Upper lobe of right lung (tissue), 1 donor: ENCODE measurements at regions not wholly inside any gene's neighbourhood (a gene's known extent, or its start where the extent isn't known, plus 50 kb on each side); places are given as distances from the start of the nearest gene placed in this dataset.

Source experiments
- ATAC-seq: fragments of 200-7000 bp; cut with Tn5 transposase; one replicate; pipeline ENCODE4 v1.9.1; 2020; ENCODE audit warnings: mild to moderate bottlenecking, moderate library complexity
- DNase-seq: peaks from one replicate; pipeline ENCODE4 v3.0.0-alpha.2; 2020
- H3K27ac ChIP-seq: fragments of 200-600 bp; one replicate; pipeline ENCODE4 v1.8.0; 2022
- H3K27me3 ChIP-seq: fragments of 200-600 bp; one replicate; pipeline ENCODE4 v1.8.0; 2022; ENCODE audit warnings: mild to moderate bottlenecking
- H3K36me3 ChIP-seq: fragments of 200-600 bp; one replicate; pipeline ENCODE4 v1.8.0; 2022
- H3K4me1 ChIP-seq: fragments of 200-600 bp; one replicate; pipeline ENCODE4 v1.8.0; 2022
- H3K4me3 ChIP-seq: fragments of 200-600 bp; one replicate; pipeline ENCODE4 v1.8.0; 2022; ENCODE audit warnings: mild to moderate bottlenecking
- H3K9me3 ChIP-seq: fragments of 200-600 bp; one replicate; pipeline ENCODE4 v1.8.0; 2022
- intact Hi-C: fragments of 100-400 bp; cut with DNase I; formaldehyde crosslinking; loops from one replicate; pipeline ENCODE4 v1.11.0; 2022
- TF ChIP-seq, protein P1 (sequence below): fragments of 200-600 bp; IDR thresholded peaks from one replicate; pipeline ENCODE4 v1.8.0; 2022; ENCODE audit warnings: antibody characterized with exemption
- donor health status: DM: no; HTN: yes; CAD: no; lungs with severe emphysema.

DNA sequence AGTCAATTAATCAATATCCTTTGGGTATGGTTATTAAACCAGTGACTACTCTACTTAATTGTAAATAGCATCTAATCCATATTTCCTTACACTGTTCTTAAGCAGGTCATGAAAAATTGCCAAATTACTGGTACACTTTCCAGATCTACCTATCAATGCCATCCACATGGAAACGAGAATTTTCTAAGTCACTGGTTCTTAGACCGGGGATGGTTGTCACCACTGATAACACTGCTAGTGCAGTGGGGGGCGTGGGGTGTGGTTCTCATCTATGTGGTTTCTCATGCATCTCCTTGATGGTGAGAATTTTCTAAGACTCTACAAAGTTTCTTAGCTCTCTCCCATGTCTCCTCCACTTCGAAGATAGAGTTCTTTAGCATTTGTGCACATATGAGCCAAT, 63.7 kb upstream of the COG2 start:
- DNase-seq (no peak), ATAC-seq (no peak)
- Histone ChIP-seq H3K4me3 (no peak overlapping the region), H3K27ac (no peak overlapping the region), H3K9me3 (no peaks in the 10 kb centered on the region), H3K36me3 (no peaks in the 10 kb centered on the region), H3K4me1 (no peaks in the 10 kb centered on the region), H3K27me3 (no peaks in the 10 kb centered on the region)
- intact Hi-C loops, result no loop called here
- TF ChIP-seq, protein P1, sequence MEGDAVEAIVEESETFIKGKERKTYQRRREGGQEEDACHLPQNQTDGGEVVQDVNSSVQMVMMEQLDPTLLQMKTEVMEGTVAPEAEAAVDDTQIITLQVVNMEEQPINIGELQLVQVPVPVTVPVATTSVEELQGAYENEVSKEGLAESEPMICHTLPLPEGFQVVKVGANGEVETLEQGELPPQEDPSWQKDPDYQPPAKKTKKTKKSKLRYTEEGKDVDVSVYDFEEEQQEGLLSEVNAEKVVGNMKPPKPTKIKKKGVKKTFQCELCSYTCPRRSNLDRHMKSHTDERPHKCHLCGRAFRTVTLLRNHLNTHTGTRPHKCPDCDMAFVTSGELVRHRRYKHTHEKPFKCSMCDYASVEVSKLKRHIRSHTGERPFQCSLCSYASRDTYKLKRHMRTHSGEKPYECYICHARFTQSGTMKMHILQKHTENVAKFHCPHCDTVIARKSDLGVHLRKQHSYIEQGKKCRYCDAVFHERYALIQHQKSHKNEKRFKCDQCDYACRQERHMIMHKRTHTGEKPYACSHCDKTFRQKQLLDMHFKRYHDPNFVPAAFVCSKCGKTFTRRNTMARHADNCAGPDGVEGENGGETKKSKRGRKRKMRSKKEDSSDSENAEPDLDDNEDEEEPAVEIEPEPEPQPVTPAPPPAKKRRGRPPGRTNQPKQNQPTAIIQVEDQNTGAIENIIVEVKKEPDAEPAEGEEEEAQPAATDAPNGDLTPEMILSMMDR, result no peak

DNA sequence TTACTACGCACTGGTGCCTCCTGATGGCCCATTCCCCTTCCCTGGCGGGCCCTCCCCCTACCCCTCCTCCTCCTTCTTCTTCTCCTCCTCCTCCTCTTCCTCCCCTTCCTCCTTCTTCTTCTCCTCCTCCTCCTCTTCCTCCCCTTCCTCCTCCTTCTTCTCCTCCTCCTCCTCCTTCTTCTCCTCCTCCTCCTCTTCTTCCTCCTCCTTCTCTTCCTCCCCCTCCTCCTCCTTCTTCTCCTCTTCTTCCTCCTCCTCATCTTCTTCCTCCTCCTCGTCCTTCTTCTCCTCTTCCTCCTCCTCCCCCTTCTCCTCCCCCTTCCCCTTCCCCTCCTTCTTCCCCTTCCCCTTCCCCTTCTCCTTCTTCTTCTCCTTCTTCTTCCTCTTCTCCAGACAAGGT, 64.7 kb upstream of the COG2 start:
- TF ChIP-seq, protein P1, result no peak
- Histone ChIP-seq H3K27ac (no peak overlapping the region), H3K9me3 (no peaks in the 10 kb centered on the region), H3K4me3 (no peak overlapping the region), H3K36me3 (no peaks in the 10 kb centered on the region), H3K27me3 (no peaks in the 10 kb centered on the region), H3K4me1 (peaks cover 2% of the 10 kb centered on the region)
- ATAC-seq (no peak), DNase-seq (no peak)
- intact Hi-C loops, result no loop called here

DNA sequence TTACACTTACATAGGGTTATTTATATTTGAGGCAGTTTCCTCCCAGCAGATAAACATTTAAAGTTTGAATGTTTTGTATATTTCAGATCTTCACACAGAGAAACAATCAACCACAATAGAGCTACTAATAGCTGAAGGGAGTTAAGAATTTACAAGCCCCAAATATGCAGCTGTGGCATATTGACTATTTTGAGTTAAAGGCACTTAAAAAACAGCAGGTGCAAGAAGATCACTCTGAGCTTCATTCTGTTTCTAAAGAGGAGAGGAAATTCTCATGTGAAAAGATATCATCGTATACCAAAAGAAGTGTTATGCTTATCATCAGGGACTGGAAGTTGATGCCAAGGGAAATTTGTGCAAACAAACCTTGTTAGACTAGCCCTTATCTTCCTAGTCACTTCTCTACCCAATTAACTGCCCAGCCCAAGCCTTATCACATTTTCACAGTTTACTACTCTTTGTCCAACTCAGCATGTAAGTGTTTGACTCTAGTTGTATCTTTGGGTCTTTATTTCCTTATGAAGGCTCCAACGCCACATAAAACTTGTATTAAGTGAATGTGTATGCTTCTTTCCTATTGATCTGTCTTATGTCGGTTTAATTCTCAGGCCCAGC, 66.3 kb upstream of the COG2 start:
- Histone ChIP-seq H3K4me3 (no peak overlapping the region), H3K9me3 (no peaks in the 10 kb centered on the region), H3K36me3 (no peaks in the 10 kb centered on the region), H3K4me1 (peaks cover 9% of the 10 kb centered on the region), H3K27ac (no peak overlapping the region), H3K27me3 (no peaks in the 10 kb centered on the region)
- DNase-seq (no peak), ATAC-seq (no peak)
- TF ChIP-seq, protein P1, result no peak
- intact Hi-C loops, result no loop called here

DNA sequence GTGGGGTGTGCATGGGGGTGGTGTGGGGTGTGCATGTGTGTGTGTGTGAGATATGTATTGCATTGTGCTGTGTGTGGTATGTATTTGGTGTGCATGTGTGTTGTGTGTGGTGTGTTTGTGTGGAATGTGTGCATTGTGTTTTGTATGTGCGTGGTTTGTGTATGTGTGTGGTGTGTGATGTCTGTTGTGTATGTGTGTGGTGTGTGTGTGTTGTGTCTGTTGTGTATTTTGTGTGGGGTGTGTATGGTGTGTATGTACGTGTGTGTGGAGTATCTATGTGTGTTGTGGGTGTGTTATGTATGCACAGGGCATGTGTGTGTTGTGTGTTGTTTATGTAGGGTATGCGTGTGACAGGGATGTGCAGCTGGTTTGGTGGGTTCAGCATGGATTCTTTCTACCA, 67.8 kb upstream of the COG2 start:
- Histone ChIP-seq H3K4me3 (no peak overlapping the region), H3K9me3 (no peaks in the 10 kb centered on the region), H3K27ac (no peak overlapping the region), H3K4me1 (peaks cover 9% of the 10 kb centered on the region), H3K27me3 (no peaks in the 10 kb centered on the region), H3K36me3 (no peaks in the 10 kb centered on the region)
- DNase-seq (no peak), ATAC-seq (no peak)
- intact Hi-C loops, result no loop called here
- TF ChIP-seq, protein P1, result no peak

DNA sequence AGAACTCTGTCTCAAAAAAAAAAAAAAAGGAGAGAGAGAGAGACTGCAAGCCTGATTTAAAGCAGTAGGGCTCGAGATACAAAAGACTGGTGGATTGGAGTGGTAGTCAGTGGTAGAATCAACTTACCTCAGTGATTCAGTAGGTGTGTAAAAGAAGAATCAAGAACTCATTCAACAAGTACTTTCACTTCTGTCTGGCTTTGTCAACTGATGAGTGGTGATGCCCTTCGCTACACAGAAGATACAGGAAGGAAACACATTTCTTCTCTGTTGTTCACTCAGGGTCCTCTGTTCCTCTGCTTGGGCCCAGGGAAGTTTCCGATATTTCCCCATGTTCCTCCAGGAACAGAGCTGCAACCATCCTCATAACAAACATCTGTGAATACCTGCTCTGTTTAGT, 68.6 kb upstream of the COG2 start:
- ATAC-seq (no peak), DNase-seq (no peak)
- H3K36me3 ChIP-seq, result no peaks in the 10 kb centered on the region
- intact Hi-C loops, result no loop called here
- H3K27me3 ChIP-seq, result no peaks in the 10 kb centered on the region
- no peaks in the 10 kb centered on the region for H3K9me3 ChIP-seq
- H3K27ac ChIP-seq, result no peak overlapping the region
- H3K4me3 ChIP-seq, result no peak overlapping the region
- TF ChIP-seq, protein P1, result no peak
- H3K4me1 ChIP-seq, result peaks cover 9% of the 10 kb centered on the region
